PC-3 (cell line): ENCODE measurements at regions not wholly inside any gene's neighbourhood (a gene's known extent, or its start where the extent isn't known, plus 50 kb on each side); places are given as distances from the start of the nearest gene placed in this dataset.

ENCODE experiments used
- CTCF ChIP-seq: fragments of 300-600 bp; sonication (generic); conservative IDR thresholded peaks from 2 replicates; pipeline ENCODE4 v1.5.1; 2017; ENCODE audit warnings: antibody characterized with exemption, low read depth, mild to moderate bottlenecking, low read length
- EZH2 ChIP-seq: fragments of 300-600 bp; sonication (generic); IDR thresholded peaks from one replicate; pipeline ENCODE4 v1.6.1; 2017; ENCODE audit warnings: antibody characterized with exemption, mild to moderate bottlenecking, low read length; ENCODE audit not compliant: unreplicated experiment
- EZH2phosphoT487 ChIP-seq: fragments of 300-600 bp; sonication (generic); IDR thresholded peaks from 2 replicates; pipeline ENCODE4 v1.6.1; 2018; ENCODE audit warnings: mild to moderate bottlenecking, antibody characterized with exemption, low read length, borderline replicate concordance

- TF ChIP-seq CTCF (no peak), EZH2phosphoT487 (no peak), EZH2 (no peak)
Measured at GRCh38 chr14:62064751-62065323, 302.6 kb downstream of the SNAPC1 start.
